ENCODE measurements at regions not wholly inside any gene's neighbourhood (a gene's known extent, or its start where the extent isn't known, plus 50 kb on each side); places are given as distances from the start of the nearest gene placed in this dataset.

DNA sequence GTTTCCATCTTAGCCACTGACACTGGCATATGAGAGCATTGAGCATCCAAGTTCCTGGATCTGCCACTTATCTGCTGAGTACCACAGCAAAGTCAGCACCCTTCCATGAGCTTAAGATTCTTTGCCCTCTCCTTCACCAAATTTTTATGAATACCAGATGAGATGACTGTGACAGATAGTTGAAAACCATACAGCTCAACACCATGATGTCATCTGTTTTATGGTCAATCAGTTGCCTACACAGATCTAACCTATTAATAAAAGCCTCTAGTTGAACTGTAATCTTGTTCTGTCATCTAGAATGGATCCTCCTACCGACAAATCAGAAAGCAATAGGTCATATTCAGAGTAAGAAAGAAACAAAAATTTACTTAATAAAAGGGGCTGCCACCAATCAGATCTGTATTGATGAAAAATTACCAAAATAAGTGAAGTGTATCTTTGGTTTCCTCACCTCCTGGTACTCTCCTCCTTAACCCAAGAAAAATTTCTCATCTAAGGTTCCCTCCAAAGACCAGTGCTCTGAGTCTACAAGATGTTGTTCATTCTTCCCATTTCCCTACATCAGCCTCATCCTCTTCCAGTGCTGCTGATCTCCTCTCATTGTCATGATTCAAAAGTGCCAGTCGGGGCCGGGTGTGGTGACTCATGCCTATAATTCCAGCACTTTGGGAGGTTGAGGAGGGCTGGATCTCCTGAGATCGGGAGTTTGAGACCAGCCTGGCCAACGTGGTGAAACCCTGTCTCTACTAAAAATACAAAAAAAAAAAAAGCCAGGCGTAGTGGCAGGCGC lies 138.8 kb upstream of the CTTNBP2NL start:
- POLR2A ChIA-PET (ENCODE audit: unreplicated experiment) = no interaction called here
- H2BK120ac ChIP-seq (ENCODE audit: low read depth, low read length) = no peak overlapping the region
- no peak overlapping the region for H2AK5ac ChIP-seq (ENCODE audit: low read depth, low read length)
- H3K4ac ChIP-seq (ENCODE audit: low read depth, low read length) = no peak overlapping the region
- no peak overlapping the region for H2AFZ ChIP-seq (replicated peaks; ENCODE audit: low read length, poor library complexity)
- H3K14ac ChIP-seq (replicated peaks; ENCODE audit: low read depth, low read length) = no peak overlapping the region
- H3K4me2 ChIP-seq (ENCODE audit: low read depth, low read length) = no peak overlapping the region
- H3K9me1 ChIP-seq (ENCODE audit: insufficient read depth, low read length) = no peaks in the 10 kb centered on the region
- H3K27me3 ChIP-seq (ENCODE audit: control insufficient read depth, insufficient read depth, low read length) = no peaks in the 10 kb centered on the region; the same call in 1 of the 2 replicates
- DNase-seq (no peak), ATAC-seq (ENCODE audit: low read depth) (no peak)
- H3K36me3 ChIP-seq (ENCODE audit: control insufficient read depth, insufficient read depth, low read length) = no peaks in the 10 kb centered on the region
- no peak overlapping the region for H4K91ac ChIP-seq (ENCODE audit: insufficient read depth, low read depth, low read length)
- H2AK9ac ChIP-seq (replicated peaks; ENCODE audit: low read depth, low read length, poor library complexity) = no peak overlapping the region
- no peaks in the 10 kb centered on the region for H4K20me1 ChIP-seq (ENCODE audit: insufficient read depth, low read length)
- no peak overlapping the region for H3K9ac ChIP-seq (ENCODE audit: low read depth, low read length)
- TF ChIP-seq, protein P1, sequence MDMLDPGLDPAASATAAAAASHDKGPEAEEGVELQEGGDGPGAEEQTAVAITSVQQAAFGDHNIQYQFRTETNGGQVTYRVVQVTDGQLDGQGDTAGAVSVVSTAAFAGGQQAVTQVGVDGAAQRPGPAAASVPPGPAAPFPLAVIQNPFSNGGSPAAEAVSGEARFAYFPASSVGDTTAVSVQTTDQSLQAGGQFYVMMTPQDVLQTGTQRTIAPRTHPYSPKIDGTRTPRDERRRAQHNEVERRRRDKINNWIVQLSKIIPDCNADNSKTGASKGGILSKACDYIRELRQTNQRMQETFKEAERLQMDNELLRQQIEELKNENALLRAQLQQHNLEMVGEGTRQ (IDR thresholded peaks at IDR 0.05; ENCODE audit: low read depth, low read length) = no peak
- TF ChIP-seq MAZ (IDR thresholded peaks at IDR 0.05; ENCODE audit: borderline replicate concordance, low read depth, low read length) = no peak
- TF ChIP-seq SMC3 (IDR thresholded peaks at IDR 0.05; ENCODE audit: low read depth, low read length) = no peak
- no TSS peak for BruUV-seq (replicated peaks)
- dilution Hi-C loops (cut with HindIII; ENCODE audit: low sequenced_read_pairs, unreplicated experiment) (no loop called here), in situ Hi-C loops (cut with MboI; ENCODE audit: low sequenced_read_pairs) (no loop called here), intact Hi-C loops (cut with micrococcal nuclease) (no loop called here)
- H3K56ac ChIP-seq (ENCODE audit: extremely low read depth, insufficient read depth, low read length) = no peak overlapping the region
- no peak overlapping the region for H3K18ac ChIP-seq (ENCODE audit: low read depth, low read length)
- no peak overlapping the region for H2BK15ac ChIP-seq (ENCODE audit: low read depth, low read length)
- H3K4me3 ChIP-seq (ENCODE audit: insufficient read depth, low read depth, low read length) = no peak overlapping the region
- H2BK5ac ChIP-seq (ENCODE audit: low read depth, low read length, poor library complexity, severe bottlenecking) = no peak overlapping the region
- no CpG with 5 or more reads among the region's 7 CpGs for WGBS, 2 experiments (ENCODE audit: extremely low coverage in 2 of 2, insufficient read length in 1 of 2)
- H3K4me1 ChIP-seq (ENCODE audit: control insufficient read depth, insufficient read depth, low read length) = no peaks in the 10 kb centered on the region
- H4K5ac ChIP-seq (ENCODE audit: low read depth, low read length) = no peak overlapping the region
- no peaks in the 10 kb centered on the region for H3K79me1 ChIP-seq (ENCODE audit: low read depth in 1 of 2, low read length in 2 of 2)
- CTCF ChIA-PET = no interaction called here
- no peak overlapping the region for H2BK20ac ChIP-seq (ENCODE audit: low read depth, low read length)
- no peaks in the 10 kb centered on the region for H3K9me3 ChIP-seq (ENCODE audit: control insufficient read depth, insufficient read depth, low read length)
- no peak overlapping the region for H3K23ac ChIP-seq (ENCODE audit: low read depth, low read length)
- H3K27ac ChIP-seq (ENCODE audit: insufficient read depth, low read length) = no peak overlapping the region
- H4K8ac ChIP-seq (ENCODE audit: low read depth in 2 of 2, low read length in 2 of 2) = no peak overlapping the region
